ENCODE measurements at regions not wholly inside any gene's neighbourhood (a gene's known extent, or its start where the extent isn't known, plus 50 kb on each side); places are given as distances from the start of the nearest gene placed in this dataset.
"Not testable (repeated sequence)": the region's sequence is repeated elsewhere in the genome, so short reads cannot be mapped to it uniquely, and the experiment has no call there.

DNA sequence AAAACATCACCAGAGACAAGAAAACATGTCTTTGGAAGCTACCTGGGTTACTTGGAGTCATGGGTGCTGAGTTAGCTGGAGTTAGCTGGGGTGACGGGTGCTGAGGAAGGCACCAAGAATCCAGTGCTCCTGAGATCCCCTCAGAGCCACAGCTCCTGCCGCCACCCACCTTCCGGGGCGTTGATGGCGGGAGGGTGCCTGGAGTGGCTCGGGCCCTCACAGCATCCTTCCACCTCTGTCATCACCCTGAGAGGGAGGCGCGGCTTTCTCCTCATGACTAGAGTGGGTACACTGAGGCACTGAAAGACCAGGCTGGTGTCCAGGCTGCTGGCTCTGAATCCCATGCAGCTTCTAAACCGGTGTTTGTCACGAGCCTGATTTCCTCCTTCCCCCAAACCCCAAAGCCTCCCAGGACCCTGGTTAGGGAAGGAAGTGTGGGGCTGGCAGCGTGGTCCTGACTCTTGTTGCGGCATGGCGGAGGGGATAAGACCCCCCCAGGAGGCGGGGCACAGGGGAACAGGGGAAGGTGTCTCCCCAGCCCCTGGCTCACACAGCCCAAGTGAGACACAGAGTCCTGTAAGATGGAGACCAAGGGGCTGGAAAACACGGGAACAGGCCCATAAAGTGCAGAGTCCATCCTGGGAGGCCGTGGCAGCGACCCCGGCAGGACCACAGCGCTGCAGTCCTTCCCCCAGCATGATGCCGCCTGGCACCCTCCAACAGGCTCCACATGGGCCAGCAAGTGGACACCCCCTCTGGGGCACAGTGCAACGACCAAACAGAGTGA lies 107.2 kb upstream of the ZNF469 start:
- DNase-seq (ENCODE audit: low spot score in 2 of 2); H3K9me3 Mint-ChIP-seq; H3K36me3 Mint-ChIP-seq (ENCODE audit: insufficient read depth); H3K27me3 Mint-ChIP-seq; H3K27ac Mint-ChIP-seq (ENCODE audit: low read depth); H3K4me1 Mint-ChIP-seq; H3K4me3 Mint-ChIP-seq; ATAC-seq (replicated peaks; ENCODE audit: extremely low read depth, poor library complexity, severe bottlenecking): not testable (repeated sequence)

DNA sequence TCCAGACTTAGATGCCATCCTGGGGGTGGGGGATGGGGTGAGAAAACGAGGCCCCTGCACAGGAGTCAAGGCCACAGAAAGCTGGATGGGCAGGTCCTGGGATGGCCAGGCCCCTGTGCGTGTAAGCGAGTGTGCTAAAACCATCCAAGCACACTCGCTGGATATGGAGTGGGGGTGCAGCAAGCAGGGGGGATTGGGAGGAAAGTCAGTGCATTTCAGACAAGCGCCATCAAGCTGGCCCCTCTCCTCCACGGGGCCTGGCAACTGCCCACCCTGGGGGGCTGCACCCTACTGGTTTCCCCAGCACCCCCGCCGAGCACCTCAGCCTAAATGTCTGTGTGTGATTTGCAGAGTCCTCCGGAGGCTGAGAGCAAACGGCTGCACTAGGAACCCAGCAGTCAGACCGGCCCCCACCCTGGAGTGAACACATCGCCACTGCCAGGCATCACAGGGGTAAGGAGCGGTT lies 106.6 kb upstream of the ZNF469 start:
- ATAC-seq (replicated peaks; ENCODE audit: extremely low read depth, poor library complexity, severe bottlenecking); H3K27me3 Mint-ChIP-seq; H3K4me3 Mint-ChIP-seq; H3K27ac Mint-ChIP-seq (ENCODE audit: low read depth); DNase-seq (ENCODE audit: low spot score in 2 of 2); H3K9me3 Mint-ChIP-seq; H3K36me3 Mint-ChIP-seq (ENCODE audit: insufficient read depth); H3K4me1 Mint-ChIP-seq: not testable (repeated sequence)

DNA sequence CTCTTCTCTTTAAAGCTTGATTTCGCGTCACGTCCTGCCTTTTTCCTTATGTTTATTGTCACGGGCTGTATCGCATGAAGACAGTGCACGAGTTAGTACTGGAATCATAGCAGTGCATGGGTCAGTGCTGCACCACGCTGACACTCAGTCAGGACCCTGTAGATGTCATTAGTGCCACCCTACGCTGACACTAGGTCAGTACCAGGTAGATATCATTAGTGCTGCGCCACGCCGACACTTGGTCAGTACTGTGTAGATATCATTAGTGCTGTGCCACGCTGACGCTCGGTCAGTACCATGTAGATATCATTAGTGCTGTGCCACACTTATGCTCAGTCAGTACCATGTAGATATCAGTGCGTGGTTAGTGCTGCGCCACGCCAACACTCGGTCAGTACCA lies 106.2 kb upstream of the ZNF469 start:
- DNase-seq (ENCODE audit: low spot score in 2 of 2) = no peak
- no peak overlapping the region for H3K4me3 Mint-ChIP-seq
- H3K9me3 Mint-ChIP-seq = no peaks in the 10 kb centered on the region
- no peaks in the 10 kb centered on the region for H3K4me1 Mint-ChIP-seq
- no peaks in the 10 kb centered on the region for H3K27me3 Mint-ChIP-seq
- H3K27ac Mint-ChIP-seq (ENCODE audit: low read depth) = no peak overlapping the region
- ATAC-seq (replicated peaks; ENCODE audit: extremely low read depth, poor library complexity, severe bottlenecking) = no peak
- no peaks in the 10 kb centered on the region for H3K36me3 Mint-ChIP-seq (ENCODE audit: insufficient read depth)

DNA sequence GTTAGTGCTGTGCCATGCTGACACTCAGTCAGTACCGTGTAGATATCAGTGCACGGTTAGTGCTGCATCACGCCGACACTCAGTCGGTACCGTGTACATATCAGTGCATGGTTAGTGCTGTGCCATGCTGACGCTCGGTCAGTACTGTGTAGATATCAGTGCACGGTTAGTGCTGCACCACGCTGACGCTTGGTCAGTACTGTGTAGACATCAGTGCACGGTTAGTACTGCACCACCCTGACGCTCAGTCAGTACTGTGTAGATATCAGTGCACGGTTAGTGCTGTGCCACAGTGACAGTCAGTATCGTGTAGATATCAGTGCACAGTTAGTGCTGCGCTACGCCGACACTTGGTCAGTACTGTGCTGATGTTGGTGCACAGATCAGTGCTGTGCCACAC lies 102.8 kb upstream of the ZNF469 start:
- Mint-ChIP-seq H3K4me3 (no peak overlapping the region), H3K36me3 (ENCODE audit: insufficient read depth) (no peaks in the 10 kb centered on the region), H3K9me3 (no peaks in the 10 kb centered on the region), H3K27me3 (no peaks in the 10 kb centered on the region), H3K4me1 (no peaks in the 10 kb centered on the region), H3K27ac (ENCODE audit: low read depth) (no peak overlapping the region)
- DNase-seq (ENCODE audit: low spot score in 2 of 2) (no peak), ATAC-seq (replicated peaks; ENCODE audit: extremely low read depth, poor library complexity, severe bottlenecking) (no peak)

DNA sequence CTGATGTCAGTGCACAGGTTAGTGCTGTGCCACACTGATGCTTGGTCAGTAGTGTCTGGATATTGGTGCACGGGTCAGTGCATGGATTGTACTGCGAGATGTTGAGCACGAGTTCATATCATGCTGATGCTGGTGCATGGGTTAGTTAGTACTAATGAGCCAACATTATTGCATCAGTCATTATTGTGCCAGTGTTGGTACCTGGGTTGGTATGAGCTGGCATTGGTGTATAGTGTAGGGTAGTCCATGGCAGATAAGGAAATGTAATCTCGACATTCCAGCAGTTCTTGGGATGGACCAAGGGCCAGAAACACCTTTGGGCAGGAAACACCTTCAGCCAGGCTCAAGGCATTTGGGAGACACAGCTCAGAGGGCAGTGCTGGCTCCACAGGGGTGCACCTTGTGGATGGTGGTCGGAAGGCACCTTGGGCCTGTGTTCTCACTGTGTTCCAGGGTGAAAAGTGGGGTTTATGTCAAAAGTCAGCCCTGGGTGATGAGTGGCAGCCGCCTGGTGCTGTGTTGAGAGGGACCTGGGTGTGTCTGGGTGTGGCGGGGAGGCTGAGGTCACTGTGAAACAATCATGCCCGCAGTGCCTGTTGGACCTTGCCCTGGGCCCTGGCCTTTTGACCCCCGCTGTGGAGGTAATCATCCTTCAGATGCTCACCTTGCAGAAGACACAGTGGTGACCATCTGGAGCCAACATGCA lies 100.7 kb upstream of the ZNF469 start:
- no peaks in the 10 kb centered on the region for H3K4me1 Mint-ChIP-seq

DNA sequence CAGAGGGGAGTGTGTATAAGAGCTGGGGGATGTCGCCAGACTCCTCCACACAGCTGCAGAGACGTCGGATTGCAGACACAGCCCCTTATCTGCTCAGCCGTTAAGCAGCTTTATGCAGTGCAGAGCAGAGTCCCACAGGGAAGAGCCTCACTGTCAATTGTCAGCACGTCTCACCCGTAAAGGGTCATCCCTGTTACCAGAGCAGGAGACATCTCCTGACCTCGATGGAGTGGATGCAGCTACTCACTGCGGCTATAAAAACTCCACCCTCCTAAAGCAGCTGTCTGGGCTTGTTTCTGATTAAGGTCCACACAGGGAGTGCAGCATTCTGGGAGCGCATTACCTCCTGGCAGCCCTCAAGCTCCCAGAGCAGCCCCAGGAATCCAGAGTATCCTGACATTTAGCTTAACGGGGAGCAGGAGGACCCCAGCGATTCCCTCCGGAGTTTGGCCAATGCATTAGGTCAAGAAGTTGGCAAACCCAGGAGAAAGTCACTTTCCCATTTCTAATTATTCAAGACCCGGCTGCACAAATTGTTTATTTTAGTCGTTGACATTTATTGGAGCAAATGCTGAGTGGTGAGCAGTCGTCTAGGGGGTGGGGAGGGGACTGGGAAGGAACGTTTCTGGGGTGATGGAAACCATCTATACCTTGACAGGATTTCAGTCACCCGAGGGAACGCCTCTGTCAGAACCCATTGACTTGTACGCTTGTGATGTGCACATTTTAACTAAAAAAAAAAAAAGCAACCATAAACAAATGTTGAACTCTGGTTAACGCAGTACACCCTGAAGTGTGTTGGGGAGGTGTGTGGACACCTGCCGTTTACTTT lies 100.0 kb upstream of the ZNF469 start:
- no peak for ATAC-seq (replicated peaks; ENCODE audit: extremely low read depth, poor library complexity, severe bottlenecking)
- H3K27ac Mint-ChIP-seq (ENCODE audit: low read depth) = no peak overlapping the region
- no peaks in the 10 kb centered on the region for H3K27me3 Mint-ChIP-seq
- H3K9me3 Mint-ChIP-seq = no peaks in the 10 kb centered on the region
- no peaks in the 10 kb centered on the region for H3K4me1 Mint-ChIP-seq
- H3K36me3 Mint-ChIP-seq (ENCODE audit: insufficient read depth) = no peaks in the 10 kb centered on the region
- DNase-seq (ENCODE audit: low spot score in 2 of 2) = no peak
- H3K4me3 Mint-ChIP-seq = no peak overlapping the region

More for the DNA sequence above, 100.7 kb upstream of the ZNF469 start:
- H3K27me3 Mint-ChIP-seq = no peaks in the 10 kb centered on the region
- H3K4me3 Mint-ChIP-seq = no peak overlapping the region
- no peaks in the 10 kb centered on the region for H3K9me3 Mint-ChIP-seq
- no peaks in the 10 kb centered on the region for H3K36me3 Mint-ChIP-seq (ENCODE audit: insufficient read depth)
- no peak for DNase-seq (ENCODE audit: low spot score in 2 of 2)
- H3K27ac Mint-ChIP-seq (ENCODE audit: low read depth) = no peak overlapping the region
- no peak for ATAC-seq (replicated peaks; ENCODE audit: extremely low read depth, poor library complexity, severe bottlenecking)

DNA sequence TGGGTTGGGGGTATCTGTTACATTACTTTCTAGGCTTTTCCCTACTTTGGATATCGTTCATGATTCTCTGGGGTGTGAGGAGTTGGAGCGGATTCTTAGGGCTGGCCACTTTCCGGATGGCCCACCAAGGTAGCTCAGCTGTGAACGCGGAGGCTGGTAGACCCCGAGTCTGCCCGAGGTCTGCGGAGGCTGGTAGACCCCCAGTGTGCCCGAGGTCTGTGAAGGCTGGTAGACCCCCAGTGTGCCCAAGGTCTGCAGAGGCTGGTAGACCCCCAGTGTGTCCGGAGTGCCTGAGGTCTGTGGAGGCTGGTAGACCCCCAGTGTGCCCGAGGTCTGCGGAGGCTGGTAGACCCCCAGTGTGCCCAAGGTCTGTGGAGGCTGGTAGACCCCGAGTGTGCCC lies 99.2 kb upstream of the ZNF469 start:
- Mint-ChIP-seq H3K27me3 (no peaks in the 10 kb centered on the region), H3K9me3 (no peaks in the 10 kb centered on the region), H3K4me1 (no peaks in the 10 kb centered on the region), H3K36me3 (ENCODE audit: insufficient read depth) (no peaks in the 10 kb centered on the region), H3K4me3 (no peak overlapping the region), H3K27ac (ENCODE audit: low read depth) (no peak overlapping the region)
- DNase-seq (ENCODE audit: low spot score in 2 of 2) (no peak), ATAC-seq (replicated peaks; ENCODE audit: extremely low read depth, poor library complexity, severe bottlenecking) (no peak)

DNA sequence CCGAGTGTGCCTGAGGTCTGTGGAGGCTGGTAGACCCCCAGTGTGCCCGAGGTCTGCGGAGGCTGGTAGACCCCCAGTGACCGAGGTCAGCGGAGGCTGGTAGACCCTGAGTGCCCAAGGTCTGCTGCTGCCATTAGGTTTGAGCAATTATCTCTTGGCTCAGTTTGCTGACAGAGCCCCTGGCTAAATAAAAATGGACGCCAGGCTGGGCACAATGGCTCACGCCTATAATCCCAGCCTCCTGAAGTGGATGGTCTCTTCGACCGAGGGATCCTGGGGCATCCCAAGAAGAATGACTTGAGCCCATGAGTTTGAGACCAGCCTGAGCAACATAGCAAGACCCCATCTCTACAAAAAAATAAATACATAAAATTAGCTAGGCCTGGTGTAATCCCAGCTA lies 98.7 kb upstream of the ZNF469 start:
- Mint-ChIP-seq H3K4me3 (no peak overlapping the region), H3K9me3 (no peaks in the 10 kb centered on the region), H3K27ac (ENCODE audit: low read depth) (no peak overlapping the region), H3K36me3 (ENCODE audit: insufficient read depth) (no peaks in the 10 kb centered on the region), H3K4me1 (no peaks in the 10 kb centered on the region), H3K27me3 (no peaks in the 10 kb centered on the region)
- ATAC-seq (replicated peaks; ENCODE audit: extremely low read depth, poor library complexity, severe bottlenecking) (no peak), DNase-seq (ENCODE audit: low spot score in 2 of 2) (no peak)

DNA sequence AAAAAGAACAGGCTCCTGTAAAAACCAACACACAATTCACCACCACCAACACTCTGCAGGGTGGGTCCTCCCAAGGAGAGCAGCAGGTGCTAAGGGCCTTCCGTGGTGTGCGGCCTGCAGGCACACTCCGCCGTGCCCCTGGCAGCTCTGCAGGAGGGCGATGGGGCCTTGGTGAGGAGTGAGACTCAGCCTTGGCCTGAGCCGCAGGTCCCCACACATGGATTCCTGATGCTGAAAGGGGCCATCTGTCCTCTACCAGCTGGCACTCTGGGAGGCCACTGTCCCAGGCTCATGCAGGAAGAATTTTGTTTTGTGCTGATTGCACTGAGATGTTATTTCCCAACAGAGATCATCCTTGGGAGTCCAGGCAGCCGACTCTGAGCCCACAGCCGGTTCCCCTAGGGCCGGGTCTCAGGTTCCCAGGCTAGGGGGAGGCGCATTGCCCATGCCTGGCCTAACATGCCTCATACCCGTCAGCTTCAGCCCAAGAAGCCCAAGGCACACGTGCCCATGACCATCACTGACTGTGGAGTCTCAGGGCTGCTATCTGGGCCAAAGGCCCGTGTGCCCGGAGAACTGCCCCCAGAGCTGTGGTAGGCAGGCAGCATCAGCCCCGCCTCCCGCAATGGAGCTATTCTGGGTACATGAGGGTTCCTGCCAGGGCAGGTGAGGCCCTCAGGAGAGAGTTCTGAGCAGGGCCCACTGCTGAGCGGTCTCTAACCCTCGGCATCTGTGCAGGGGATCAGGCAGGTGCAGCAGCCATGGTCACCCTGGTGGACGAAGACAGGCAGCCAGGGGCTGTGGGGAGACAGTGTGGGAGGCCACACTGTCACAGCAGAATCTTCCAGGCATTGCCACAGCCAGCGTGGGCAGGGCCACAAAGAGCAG lies 97.9 kb upstream of the ZNF469 start:
- no peaks in the 10 kb centered on the region for H3K27me3 Mint-ChIP-seq
- ATAC-seq (replicated peaks; ENCODE audit: extremely low read depth, poor library complexity, severe bottlenecking) = no peak
- no peak overlapping the region for H3K27ac Mint-ChIP-seq (ENCODE audit: low read depth)
- no peak for DNase-seq (ENCODE audit: low spot score in 2 of 2)
- H3K4me1 Mint-ChIP-seq = no peaks in the 10 kb centered on the region
- H3K4me3 Mint-ChIP-seq = no peak overlapping the region
- no peaks in the 10 kb centered on the region for H3K36me3 Mint-ChIP-seq (ENCODE audit: insufficient read depth)
- no peaks in the 10 kb centered on the region for H3K9me3 Mint-ChIP-seq

DNA sequence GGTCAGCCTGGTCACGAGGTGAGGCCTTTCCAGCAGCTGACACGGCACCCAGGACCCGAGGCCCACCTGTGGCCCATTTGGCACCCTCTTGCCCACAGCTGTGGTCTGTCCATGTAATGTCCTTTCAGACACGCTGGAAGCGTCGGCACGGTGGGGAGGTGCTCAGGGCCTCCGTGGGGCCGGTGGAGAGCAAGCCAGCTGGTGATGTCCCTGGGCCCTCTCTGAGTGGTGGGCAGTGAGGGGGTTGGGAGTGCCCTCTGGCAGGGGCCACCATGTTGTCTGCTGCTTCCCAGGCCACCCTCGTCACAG lies 97.3 kb upstream of the ZNF469 start:
- no peaks in the 10 kb centered on the region for H3K9me3 Mint-ChIP-seq

DNA sequence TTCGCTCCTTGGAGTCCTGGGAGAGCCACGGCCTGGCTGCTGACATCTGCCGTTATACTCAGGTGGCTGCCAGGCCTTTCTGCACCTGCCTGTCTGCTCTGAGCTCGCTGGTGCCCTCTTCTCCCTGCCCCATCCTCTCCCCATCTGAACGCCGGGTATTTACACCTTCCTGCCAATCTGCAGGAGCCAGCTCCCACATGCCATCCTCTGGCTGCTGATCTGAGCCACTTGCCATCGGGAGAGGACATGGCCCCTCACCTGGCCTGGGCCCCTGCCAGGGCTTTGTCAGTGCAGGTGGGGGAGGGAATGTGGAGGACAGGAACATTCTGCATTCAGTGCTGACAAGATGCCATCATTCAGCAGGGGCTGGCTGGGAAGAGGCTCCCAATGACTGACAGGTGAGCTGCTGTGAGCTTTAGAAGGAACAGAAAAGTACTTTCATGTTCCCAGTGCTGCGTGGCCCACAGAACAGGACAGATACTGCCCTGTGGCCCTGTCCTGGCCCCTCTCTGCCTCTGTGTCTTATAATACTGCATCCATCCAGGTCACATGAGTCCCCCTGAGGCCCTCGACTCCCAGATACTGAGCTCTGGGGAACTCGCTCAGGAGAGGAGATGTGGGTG lies 96.3 kb upstream of the ZNF469 start:
- Mint-ChIP-seq H3K36me3 (ENCODE audit: insufficient read depth) (no peaks in the 10 kb centered on the region), H3K27me3 (no peaks in the 10 kb centered on the region), H3K4me1 (no peaks in the 10 kb centered on the region), H3K9me3 (no peaks in the 10 kb centered on the region), H3K27ac (ENCODE audit: low read depth) (no peak overlapping the region), H3K4me3 (no peak overlapping the region)
- no peak for DNase-seq (ENCODE audit: low spot score in 2 of 2)
- no peak for ATAC-seq (replicated peaks; ENCODE audit: extremely low read depth, poor library complexity, severe bottlenecking)

More for the DNA sequence above, 97.3 kb upstream of the ZNF469 start:
- Mint-ChIP-seq H3K27ac (ENCODE audit: low read depth) (no peak overlapping the region), H3K36me3 (ENCODE audit: insufficient read depth) (no peaks in the 10 kb centered on the region), H3K4me1 (no peaks in the 10 kb centered on the region), H3K27me3 (no peaks in the 10 kb centered on the region), H3K4me3 (no peak overlapping the region)
- DNase-seq (ENCODE audit: low spot score in 2 of 2) (no peak), ATAC-seq (replicated peaks; ENCODE audit: extremely low read depth, poor library complexity, severe bottlenecking) (no peak)

DNA sequence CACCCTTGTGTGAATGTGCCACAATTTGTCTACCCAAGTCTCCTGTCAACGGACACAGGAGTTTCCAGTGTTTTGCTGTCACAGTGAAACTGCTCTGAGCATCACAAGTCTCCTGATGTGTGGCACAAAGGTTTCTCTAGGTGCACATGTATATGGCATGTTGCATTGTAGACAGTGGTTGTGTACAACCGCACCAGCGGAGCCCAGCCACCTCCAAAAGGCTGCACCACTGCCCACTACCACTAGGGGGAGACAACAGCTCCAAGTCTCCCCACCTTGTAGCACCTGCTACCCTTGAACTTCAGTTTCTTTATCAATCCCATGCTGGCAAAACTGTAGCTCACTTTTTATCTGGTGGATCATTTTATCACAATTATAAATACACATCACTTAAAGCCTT lies 95.5 kb upstream of the ZNF469 start:
- Mint-ChIP-seq H3K4me1 (no peaks in the 10 kb centered on the region), H3K27ac (ENCODE audit: low read depth) (no peak overlapping the region), H3K9me3 (no peaks in the 10 kb centered on the region), H3K27me3 (no peaks in the 10 kb centered on the region), H3K4me3 (no peak overlapping the region), H3K36me3 (ENCODE audit: insufficient read depth) (no peaks in the 10 kb centered on the region)
- ATAC-seq (replicated peaks; ENCODE audit: extremely low read depth, poor library complexity, severe bottlenecking) (no peak), DNase-seq (ENCODE audit: low spot score in 2 of 2) (no peak)

Measured in central memory CD8-positive, alpha-beta T cell (primary cell).